CD4-positive, alpha-beta T cell treated with Interleukin-1 beta for 1 hour (primary cell): ENCODE measurements at regions not wholly inside any gene's neighbourhood (a gene's known extent, or its start where the extent isn't known, plus 50 kb on each side); places are given as distances from the start of the nearest gene placed in this dataset.

Source experiments
- DNase-seq, 2 donors: peaks; one replicate each; pipeline ENCODE4 v3.0.0-alpha.2; 2020 to 2022

GRCh38 chr11:43576320-43576802 is 104.2 kb upstream of the HSD17B12 start:
- no peak for DNase-seq

GRCh38 chr11:43576803-43577521 is 103.6 kb upstream of the HSD17B12 start:
- no peak for DNase-seq

GRCh38 chr11:43577566-43578264 is 102.8 kb upstream of the HSD17B12 start:
- DNase-seq = no peak

- no peak for DNase-seq
These were observed 102.0 kb upstream of the HSD17B12 start for GRCh38 chr11:43578346-43579170.

- DNase-seq = no peak
These were observed 101.2 kb upstream of the HSD17B12 start for GRCh38 chr11:43579171-43579918.

GRCh38 chr11:43579919-43580276 is 100.6 kb upstream of the HSD17B12 start:
- no peak for DNase-seq

- no peak for DNase-seq
These were observed 99.7 kb upstream of the HSD17B12 start for GRCh38 chr11:43580735-43581369.

- DNase-seq = no peak
These were observed 99.0 kb upstream of the HSD17B12 start for GRCh38 chr11:43581370-43582023.

GRCh38 chr11:43582024-43582862 is 98.3 kb upstream of the HSD17B12 start:
- DNase-seq = no peak

GRCh38 chr11:43582863-43583462 is 97.6 kb upstream of the HSD17B12 start:
- no peak for DNase-seq

- no peak for DNase-seq
These were observed 97.0 kb upstream of the HSD17B12 start for GRCh38 chr11:43583548-43583947.

- DNase-seq = no peak
These were observed 94.5 kb upstream of the HSD17B12 start for GRCh38 chr11:43585877-43586608.

- no peak for DNase-seq
These were observed 90.8 kb upstream of the HSD17B12 start for GRCh38 chr11:43589601-43590250.

- DNase-seq = no peak
These were observed 79.0 kb upstream of the HSD17B12 start for GRCh38 chr11:43601511-43601910.

- no peak for DNase-seq
These were observed 77.9 kb upstream of the HSD17B12 start for GRCh38 chr11:43602670-43603069.

- no peak for DNase-seq
These were observed 66.3 kb upstream of the HSD17B12 start for GRCh38 chr11:43614214-43614613.

- no peak for DNase-seq
These were observed 60.6 kb upstream of the HSD17B12 start for GRCh38 chr11:43619863-43620505.

- no peak for DNase-seq
These were observed 53.7 kb upstream of the HSD17B12 start for GRCh38 chr11:43626798-43627197.
